C1 segment of cervical spinal cord (tissue), 14 donors: ENCODE measurements at regions not wholly inside any gene's neighbourhood (a gene's known extent, or its start where the extent isn't known, plus 50 kb on each side); places are given as distances from the start of the nearest gene placed in this dataset.
A peak's percentile ranks its signal among the peaks of the same experiment; 100 is the strongest.

Experiments
- DNase-seq, 14 donors: peaks; one replicate each; lab custom pipeline; 2025; lab: John Stamatoyannopoulos, UW

DNA sequence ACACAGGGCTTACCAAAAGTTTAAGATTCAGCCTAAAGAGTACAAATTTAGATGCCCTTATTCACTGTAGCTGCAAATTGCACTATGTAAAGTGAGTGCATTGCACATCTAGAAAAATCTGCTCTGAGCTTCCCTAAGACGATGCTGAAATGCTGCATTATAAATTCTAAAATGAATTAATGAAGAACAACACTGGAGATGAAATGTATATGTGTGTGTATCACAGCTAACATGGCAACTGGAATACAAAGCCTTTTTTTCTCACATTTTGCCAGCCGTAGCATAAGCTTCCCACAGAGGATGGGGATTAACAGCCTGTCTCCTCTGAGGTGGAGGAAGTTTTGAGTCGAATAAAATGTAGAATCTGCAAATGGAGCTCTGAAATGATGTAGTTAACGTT lies 338.3 kb upstream of the ZEB2 start:
- no peak for DNase-seq

DNA sequence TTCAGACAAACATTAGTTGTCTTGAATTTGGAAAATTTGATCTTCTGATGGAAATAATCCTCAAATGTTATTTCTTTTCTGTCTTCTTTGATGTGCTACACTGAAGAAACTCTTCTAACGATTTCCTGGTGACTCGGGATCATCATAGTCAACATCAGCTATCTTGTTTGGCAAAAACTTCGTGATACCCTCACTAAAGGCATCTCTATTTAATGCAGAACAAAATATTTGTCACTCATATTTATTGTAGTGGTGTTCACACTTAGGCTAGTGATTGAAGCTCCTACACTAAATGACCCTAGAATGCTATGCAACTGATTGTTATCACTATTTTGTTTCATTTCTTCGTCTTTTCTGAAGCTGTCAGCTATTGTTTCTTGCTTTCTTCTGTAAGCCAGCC lies 334.7 kb upstream of the ZEB2 start:
- DNase-seq: no peak

DNA sequence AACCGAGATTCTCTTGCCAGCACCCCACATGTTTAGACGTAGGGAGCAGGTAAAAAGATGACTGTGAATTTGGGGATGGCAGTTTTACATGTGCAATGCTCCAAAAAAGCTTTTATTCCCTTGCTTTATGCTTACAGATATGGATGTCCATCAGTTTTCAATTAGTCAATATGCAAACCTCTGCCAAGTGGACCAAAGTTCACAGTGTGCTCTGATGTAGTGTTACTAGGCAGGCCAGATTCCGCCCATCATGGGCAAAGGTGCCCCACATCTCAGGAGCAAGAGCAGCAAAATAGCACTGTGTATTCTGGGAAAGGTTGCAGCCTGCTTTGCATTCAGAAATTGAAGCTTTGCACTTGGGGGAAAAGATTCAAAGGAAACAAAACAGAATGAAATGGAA lies 329.7 kb upstream of the ZEB2 start:
- peak in 1 of 14 donors; percentile 0 for DNase-seq

DNA sequence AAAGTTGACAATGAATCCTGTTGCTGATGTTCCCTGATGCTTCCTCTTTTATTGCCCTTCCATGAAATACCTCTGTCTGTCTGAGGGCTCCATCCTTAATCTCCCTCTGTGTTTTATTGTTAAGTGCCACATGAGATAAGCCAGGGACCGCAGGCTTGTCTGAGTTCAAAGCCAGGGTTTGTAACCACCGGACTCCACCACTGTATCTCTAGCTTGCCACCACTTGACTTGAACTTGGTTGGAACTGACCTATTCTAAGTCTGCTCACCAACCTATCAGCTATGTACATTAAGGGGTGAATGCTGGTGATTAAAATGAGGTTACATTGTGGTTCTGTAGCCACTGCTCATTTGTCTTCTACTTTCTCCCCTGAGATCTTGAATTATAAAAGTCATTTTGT lies 328.5 kb upstream of the ZEB2 start:
- no peak for DNase-seq

DNA sequence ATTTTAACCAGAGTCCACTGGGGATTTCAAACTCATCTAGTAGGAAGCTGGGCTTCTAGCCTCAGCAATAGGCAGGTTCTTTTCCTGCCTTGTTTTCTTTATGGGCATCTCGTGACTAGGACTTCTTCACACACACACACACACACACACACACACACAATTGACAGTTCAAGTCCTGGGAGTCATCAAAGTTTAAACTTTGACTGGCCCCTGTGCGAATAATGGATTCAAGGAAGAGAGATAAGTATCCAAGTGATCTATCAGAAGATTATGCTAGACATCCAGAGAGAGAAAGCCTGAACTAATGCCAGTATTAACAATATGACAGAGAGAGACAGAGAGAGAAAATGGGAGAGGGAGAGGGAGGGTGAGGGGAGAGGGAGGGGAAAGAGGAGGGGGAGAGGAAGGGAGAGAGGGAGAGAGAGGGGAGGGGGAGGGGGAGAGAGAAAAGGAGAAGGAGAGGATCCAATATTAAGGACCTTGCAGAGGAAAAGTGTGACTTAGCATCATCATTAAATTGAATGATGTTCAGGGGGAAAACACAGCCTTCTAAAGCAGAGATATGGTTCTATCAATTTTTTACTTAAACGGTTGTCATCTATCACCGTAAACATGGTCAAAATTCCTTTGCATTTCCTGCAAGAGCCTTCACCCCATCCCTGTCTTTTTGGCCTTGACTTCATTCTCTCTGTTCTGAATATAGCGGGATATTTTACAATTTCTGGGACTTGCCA lies 327.6 kb upstream of the ZEB2 start:
- DNase-seq: no peak

DNA sequence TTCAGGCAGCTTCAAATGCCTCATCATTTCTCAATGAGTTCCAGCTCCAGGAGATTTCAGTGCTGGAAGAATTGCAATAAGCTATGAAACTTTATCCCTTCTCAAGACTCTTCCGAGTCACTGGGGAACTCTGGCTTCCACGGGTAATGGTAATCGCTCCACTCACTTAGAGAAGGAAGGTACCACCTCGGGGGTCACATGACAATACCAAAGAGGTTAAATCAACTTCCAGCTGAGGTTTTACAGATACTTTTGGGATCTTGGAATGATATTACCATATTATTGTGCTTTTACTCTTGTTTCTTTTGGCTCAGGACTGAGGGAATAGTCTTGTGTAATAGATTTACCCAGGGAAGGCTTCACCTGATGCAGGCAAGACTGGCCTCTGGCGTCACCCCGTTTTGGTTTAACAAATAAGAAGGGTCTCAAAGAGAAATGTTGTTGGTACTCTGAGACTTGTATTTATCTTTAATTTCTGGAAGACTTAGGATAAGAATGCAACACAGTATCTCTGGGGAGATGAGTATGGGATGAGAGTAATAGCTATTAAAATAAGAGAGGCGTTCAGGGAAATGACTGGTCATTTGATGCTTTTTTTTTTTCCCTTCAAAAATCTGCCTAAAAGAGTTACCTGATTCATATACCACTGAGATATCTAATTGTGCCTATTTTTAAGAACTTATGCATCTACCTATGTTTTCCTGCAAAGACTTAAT lies 316.9 kb upstream of the ZEB2 start:
- no peak for DNase-seq

DNA sequence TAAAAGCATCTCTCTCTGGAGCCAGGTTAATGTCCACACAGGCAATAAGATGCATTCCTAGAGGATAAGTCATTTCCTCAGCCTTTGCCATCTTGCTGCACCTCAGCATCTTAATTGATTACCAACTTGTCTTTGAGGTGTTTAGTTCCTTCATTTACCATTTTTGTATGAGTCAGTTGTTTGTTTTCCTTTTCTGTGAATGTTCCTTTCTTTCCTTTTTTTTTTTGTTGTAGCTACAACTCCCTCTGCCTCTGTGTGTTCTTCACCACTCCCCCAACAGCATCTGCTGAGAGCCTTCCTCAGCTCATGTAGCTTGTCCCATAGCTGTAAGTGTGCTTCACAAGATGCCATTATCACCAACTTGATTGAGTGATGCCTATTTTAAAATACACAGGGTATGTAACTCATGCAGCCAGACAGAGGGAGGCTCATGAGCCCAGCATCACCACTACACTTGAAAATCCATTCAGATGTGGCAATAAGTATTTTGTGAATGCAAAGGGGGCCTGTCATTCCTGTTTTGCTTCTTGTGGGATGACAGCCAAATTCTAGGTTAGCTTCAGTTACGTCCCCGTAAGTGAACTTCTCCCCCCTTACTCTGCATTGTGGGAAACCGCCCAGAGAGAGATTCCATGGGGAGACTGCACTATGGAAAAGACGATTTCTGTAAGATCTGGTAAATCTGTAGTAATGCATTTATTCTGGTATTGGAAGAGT lies 315.9 kb upstream of the ZEB2 start:
- DNase-seq: no peak

DNA sequence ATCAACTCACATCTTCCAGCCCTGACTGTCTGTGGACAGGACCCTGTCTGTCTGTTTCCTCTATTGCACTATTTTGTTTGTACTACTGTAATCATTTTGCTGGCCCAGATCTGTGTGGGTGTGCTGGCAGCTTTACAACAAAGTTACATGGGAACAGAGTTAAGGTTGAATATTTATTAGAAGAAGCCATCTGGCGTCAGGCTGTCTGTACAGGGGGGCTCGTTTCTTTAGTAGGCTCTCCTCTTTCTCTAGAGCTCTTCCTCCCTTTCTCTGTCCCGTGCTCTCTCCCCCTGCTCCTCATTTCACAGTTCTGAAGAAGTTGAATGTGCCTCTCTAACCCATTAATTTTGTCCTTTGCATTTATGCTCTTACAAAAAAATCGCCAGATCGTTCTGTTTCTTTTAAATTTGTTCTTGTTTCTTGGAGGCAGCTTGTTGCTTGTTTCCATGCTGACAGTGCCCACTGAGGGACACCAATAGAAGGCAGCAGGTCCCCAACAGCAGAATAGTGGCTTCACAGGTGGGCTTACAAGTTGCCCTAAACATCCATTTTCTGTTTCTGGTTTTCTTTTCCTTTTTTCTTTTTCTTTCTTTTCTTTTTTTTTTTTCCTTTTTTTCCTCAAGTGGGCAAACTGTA lies 315.2 kb upstream of the ZEB2 start:
- no peak for DNase-seq

DNA sequence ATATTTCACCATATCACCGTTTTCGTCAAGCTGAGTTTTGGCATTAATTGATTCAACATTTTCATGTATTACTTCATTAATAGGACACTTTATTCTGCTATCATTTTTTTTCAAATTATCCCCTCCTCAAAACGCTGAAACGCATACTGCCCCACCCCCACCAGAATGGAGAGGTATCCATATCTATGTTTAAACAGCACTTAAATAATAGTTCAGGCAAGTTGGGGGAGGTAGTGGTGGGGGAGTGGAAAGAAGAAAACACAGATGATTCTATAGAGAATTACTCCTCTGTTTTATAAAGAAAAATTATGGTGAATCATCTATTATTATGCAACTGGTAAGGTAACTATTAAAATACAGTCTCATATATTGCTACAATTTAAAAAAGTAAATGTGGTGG lies 314.4 kb upstream of the ZEB2 start:
- DNase-seq: no peak

DNA sequence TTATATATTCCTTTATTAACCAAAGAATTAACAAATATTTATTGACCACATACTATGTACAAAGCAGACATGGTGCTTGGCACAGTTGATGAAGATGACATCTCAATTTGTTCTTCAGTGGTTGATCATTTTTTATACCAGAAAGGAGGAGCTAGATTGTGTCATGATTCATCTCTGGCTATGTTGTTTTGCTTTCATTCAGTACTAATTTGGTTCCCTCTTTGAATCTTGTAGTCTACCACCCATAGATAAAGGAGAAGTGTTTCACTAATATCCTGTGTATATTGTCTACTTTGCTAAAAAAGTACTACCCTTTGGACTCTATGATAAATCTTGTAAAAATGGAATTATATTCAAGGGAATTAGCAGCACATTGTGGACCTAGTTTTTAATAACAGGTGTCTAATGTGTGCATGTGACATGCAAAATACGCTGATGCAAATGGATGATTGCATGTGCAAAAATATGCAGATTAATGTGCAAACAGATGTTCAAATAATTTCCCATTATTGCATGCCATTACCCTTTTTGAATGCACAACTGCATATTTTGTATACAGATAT lies 313.2 kb upstream of the ZEB2 start:
- DNase-seq: no peak

DNA sequence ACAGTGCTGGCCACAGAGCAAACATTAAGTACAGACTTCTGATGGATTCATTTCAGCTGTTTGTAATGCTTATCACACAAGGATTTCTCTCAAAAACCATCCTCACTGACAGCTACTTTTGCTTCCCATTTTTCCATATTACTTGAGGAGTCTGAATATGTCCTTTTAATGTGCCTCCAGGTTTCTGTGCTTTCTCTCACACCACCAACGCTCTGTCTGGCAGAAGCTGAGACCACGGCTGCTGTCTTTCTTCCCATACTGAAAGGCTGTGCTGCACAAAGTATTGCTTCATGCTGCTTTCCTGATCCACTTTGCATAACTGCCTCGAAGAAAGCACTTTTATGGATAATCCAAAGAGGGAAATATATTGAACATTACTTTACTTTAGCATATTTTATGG lies 312.1 kb upstream of the ZEB2 start:
- no peak for DNase-seq

DNA sequence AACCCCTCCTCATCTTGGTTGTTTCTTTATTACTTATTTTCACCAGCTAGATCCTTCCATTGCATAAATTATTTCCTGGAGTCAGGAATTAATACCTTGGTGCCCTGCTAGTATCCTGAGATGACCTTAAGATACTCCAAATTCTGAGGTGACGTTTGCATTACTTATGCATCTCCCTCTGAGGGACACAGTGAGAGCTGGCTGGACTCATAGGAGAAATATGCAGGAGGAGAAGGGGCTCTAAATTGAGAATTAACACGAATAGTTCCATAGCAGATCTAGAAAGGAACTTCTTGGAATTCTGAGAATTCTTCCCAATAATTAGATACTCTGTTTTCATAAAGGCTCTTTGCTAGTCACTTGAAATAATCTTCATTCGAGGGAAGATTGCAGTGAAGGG lies 310.6 kb upstream of the ZEB2 start:
- no peak for DNase-seq

DNA sequence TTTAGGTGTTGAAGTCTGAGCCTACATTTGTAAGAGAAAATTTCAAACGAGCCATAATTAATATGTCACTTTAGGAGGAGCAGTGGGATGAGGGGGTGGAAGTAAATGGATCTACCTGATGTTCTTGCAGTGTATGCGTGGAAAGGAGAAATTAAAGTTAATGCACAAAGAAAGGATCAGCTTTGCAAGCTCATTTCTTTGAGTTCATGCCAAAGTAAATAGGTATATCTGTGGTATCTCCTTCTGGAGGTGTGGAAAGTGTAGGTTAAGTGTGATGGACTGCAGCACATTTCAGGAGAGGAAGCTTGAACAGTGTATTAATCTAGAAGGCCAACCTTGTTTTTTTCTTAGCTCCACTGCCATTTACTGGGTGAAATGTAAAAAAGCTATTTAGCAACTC lies 307.5 kb upstream of the ZEB2 start:
- DNase-seq: no peak

DNA sequence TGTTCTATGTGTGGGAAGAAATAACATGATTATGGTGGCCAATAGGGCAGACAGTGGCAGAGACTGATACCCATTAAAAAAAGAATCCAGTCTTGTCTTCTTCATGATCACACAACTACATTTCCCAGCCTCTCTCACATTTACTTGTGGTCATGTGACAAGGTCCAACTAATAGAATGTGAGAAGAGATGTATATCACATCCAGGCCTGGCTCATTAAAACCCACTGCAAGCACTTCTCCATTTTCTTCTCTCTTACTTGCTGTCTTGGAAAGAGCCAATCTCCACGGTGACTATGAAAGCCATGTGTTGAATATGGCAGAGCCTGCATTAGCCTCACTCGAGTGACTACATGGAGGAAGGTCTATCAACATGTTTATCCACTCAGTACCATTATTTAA lies 306.2 kb upstream of the ZEB2 start:
- DNase-seq: no peak

DNA sequence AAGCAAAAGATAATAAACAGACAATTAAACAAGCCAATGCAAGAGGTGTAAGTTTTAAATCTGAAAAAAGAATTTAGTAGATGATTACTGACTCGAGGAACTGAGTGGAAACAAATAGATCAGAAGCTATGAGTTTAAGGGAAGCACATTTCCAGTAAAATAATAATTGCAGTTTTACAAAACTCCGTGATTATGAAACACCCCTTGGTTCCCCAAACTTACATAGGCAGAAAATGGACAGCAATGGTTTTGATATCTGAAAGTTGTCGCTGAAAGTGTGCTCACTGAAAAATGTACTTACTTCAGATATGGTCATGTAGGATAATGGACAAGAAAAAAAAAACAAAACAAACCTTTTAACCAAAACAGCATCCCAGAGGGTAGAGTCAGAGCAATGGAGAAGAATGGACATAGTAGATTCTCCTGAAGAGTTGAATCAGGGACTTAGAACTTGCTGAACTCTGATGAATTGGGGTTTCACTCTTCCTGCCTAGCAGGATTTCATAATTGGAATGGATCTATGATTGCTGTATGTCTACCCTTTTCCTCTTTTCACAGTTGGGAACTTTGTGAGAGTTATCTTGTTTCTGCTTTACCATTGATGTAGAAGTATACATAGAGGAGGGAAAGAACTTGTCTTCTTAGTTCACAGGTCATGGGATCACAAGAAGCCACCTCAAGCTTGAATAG lies 305.6 kb upstream of the ZEB2 start:
- no peak for DNase-seq

DNA sequence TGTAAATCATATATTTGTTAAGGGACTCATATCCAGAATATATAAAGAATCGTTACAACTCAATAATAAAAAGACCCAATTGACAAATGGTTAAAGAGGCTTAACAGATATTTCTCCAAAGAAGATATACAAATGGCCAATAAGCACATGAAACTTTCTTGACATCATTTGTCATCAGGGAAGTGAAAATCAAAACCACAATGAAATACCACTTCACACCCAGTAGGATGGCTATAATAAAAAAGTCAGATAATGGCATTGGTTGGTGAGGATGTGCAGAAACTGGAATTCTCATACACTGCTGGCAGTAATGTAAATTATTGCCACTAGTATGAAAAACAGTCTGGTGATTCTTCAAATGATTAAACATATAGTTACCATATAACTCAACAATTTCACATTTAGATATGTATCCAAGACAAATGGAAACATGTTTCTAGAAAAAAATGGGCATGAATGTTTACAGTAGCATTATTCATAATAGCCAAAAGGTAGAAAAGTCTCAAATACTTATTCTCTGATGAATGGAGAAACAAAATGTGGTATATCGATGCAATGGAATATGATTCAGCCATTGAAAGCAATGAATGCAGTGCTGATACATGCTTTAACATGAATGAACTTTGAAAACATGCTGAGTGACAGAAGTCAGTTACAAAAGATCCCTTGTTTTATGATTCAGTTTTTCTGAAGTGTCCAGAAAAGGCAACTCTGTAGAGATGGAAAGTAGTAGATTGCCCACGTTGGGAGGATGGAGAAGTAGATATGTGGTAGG lies 304.6 kb upstream of the ZEB2 start:
- DNase-seq: no peak

DNA sequence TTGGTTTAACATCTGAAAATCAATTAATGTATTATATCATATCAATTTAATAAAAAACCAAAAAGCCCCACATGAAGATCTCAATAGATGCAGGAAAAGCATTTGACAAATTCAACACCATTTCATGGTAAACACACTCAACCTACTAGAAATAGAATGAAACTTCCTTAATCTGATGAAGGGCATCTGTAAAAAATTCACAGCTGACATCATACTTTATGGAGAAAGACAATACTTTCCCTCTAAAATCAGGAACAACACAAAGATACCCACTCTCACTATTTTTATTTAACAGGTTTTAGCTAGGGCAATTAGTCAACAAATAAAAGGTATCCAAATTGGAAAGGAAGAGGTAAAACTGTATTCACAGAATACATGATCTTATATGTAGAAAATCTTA lies 303.0 kb upstream of the ZEB2 start:
- DNase-seq: no peak

DNA sequence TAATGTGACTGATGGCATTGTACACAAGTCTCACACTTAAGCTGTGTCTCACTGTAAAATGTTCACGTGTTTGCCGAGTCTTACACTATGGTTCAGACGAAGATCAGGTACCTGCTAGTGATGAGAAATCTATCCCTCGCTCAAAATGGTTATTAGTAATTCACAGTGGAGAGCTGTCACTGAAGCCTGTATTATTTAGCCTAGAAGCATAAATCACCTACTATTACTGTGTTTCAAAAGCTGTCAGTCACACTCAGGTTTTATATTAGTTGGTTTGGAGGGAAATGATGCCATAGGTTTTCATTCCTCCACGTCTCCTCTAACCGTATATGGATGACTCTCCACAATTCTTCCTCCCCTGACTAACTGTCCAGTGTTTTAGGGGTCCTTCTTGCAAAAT lies 292.4 kb upstream of the ZEB2 start:
- no peak for DNase-seq

DNA sequence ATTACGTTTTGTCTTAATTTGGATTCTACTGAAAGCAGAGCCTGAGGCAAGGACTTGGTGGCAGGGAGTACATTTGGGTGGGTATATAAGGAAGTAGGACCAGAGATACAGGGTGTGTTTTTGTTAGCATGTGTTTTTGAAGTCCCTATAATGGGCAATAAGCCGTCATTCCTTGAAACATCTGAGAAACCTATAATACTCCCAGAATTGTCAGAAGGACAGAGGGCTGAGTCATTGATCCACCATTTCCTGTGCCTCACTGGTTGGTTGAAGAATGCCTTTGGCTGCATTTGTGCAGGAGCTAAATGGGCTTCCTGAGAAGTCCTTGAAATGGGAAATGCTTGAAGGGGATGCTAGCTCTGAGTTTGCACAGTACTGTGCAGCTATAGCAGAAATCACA lies 281.8 kb upstream of the ZEB2 start:
- no peak for DNase-seq

DNA sequence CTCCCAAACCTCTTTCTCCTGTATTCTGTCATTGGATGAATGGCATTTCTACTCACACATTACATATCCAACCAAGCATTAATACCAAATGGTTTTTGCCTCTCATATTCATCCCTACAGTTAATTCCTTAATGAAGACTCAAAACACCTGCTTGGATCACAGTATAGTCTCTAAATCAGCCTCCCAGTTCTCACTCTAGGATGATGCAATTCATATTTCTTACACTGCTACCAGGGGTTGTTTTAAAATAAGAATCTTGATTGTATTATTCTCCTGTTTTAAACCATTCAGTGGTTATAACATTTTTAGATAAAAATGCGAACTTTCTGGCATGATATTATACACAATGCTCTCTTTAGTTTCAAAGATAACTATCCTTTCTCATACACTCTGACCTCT lies 281.4 kb upstream of the ZEB2 start:
- DNase-seq: no peak

DNA sequence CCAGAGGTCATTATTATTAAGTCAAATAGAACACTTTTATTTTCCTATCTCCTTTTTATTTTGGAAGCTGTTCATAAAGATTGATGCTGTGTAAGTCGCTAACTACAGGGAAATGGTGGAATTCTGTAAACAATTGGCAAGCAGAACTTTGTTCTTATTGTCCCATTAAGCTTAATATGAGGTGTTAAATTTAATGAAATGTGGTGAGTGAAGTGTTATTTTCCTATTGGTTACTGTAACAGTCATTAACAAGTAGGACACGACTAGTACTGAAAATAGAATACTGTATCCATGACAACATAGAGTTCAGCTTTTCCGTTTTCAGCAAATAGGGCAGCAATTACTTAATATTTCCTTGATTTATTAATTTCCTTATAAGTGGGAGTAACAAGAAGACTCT lies 279.1 kb upstream of the ZEB2 start:
- no peak for DNase-seq
